Fibroblast of pulmonary artery (primary cell): ENCODE measurements at regions not wholly inside any gene's neighbourhood (a gene's known extent, or its start where the extent isn't known, plus 50 kb on each side); places are given as distances from the start of the nearest gene placed in this dataset.

Source experiments
- DNase-seq: peaks from one replicate; pipeline ENCODE4 v3.0.0-alpha.2; 2010; ENCODE audit warnings: low read depth
- H3K4me3 ChIP-seq: replicated peaks from 2 replicates; pipeline ENCODE4 v1.5.1; 2011; ENCODE audit warnings: low read depth, mild to moderate bottlenecking, control low read depth, low read length, moderate library complexity
- TF ChIP-seq, protein P1 (sequence below): IDR thresholded peaks from 2 replicates; pipeline ENCODE4 v1.5.1; 2011; ENCODE audit warnings: mild to moderate bottlenecking, control low read depth, low read length, inconsistent platforms; ENCODE audit errors: missing control alignments

GRCh38 chr5:175148636-175149172 is 295.3 kb downstream of the DRD1 start:
- no peak for DNase-seq
- H3K4me3 ChIP-seq, result no peak overlapping the region
- TF ChIP-seq, protein P1, sequence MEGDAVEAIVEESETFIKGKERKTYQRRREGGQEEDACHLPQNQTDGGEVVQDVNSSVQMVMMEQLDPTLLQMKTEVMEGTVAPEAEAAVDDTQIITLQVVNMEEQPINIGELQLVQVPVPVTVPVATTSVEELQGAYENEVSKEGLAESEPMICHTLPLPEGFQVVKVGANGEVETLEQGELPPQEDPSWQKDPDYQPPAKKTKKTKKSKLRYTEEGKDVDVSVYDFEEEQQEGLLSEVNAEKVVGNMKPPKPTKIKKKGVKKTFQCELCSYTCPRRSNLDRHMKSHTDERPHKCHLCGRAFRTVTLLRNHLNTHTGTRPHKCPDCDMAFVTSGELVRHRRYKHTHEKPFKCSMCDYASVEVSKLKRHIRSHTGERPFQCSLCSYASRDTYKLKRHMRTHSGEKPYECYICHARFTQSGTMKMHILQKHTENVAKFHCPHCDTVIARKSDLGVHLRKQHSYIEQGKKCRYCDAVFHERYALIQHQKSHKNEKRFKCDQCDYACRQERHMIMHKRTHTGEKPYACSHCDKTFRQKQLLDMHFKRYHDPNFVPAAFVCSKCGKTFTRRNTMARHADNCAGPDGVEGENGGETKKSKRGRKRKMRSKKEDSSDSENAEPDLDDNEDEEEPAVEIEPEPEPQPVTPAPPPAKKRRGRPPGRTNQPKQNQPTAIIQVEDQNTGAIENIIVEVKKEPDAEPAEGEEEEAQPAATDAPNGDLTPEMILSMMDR, result no peak

GRCh38 chr5:175146733-175147132 is 297.2 kb downstream of the DRD1 start:
- TF ChIP-seq, protein P1, result no peak
- H3K4me3 ChIP-seq, result no peak overlapping the region
- no peak for DNase-seq

DNA sequence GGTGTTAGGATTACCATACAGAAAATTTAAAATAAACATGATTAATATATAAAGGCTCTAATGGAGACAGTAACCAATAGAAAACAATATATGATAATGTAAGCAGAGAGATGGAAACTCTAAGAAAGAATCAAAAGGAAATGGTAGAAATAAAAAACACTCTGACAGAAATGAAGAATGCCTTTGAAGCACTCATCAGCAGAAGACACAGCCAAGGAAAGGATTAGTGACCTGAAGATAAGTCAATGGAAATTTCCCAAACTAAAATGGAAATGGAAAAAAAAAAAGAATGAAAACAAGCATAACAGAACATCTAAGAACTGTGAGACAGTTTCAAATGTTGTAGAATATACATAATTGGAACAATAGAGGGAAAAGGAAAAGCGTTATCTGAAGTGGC is 302.6 kb downstream of the DRD1 start:
- DNase-seq, result no peak
- H3K4me3 ChIP-seq, result no peak overlapping the region
- TF ChIP-seq, protein P1, result no peak

DNA sequence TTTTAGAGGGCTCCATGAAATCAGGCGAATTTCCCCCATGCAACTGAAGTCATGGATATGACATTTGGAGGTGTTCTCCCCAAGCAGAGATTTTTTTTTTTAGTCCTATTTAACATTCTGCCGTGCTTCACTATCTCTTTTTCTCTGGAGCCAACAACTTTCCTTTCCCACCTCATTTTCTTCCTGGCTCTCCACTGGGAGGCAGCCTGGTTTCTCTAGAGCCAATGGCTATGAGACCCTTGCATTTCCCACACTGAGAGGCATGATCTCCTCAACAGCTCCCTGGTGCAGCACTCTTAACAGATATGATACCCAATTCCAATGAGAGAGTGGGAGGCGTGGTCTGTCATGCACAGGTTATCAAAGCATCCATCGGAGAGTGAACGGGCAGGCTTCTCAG is 310.8 kb downstream of the DRD1 start:
- no peak overlapping the region for H3K4me3 ChIP-seq
- no peak for DNase-seq
- TF ChIP-seq, protein P1, result no peak

DNA sequence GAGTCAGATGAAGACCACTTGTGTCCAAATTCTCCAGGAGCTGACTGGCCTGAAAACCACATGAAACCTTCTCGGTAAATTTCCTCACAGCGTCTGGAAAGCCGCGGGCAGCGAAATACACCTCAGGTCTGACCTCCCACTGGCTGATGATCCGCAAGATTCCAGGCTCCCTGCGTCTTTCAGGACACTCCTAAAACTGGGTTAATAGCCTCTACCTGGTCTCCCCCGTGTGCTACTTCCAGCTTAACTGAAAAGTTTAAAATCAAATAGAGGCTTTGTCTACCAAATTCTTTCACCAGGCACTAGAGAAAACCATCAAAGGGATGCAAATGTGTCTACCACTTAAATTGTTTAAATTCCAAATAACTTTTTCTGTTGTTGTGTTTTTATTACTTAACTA is 312.6 kb downstream of the DRD1 start:
- TF ChIP-seq, protein P1, result no peak
- H3K4me3 ChIP-seq, result no peak overlapping the region
- DNase-seq, result no peak

GRCh38 chr5:175129619-175130018 is 314.4 kb downstream of the DRD1 start:
- DNase-seq, result no peak
- no peak overlapping the region for H3K4me3 ChIP-seq
- TF ChIP-seq, protein P1, result no peak

DNA sequence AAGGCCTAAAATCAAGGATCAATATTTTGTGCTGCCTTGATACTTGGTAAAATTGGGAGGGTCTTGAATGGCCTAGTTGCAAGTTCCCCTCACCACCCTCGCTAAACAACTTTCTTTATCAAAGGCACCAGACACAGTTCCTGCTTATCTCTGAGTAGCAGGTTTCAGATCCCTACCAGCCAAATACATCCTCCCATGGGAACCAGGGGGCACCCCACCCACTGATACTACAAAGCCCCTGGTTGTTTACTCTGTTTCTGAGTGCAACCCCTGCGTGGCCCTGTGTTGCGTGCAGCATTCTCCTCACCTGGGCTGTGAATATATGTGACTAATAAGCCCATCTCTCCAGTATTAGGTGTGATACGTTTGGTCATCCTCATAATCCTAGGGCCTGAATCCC is 314.9 kb downstream of the DRD1 start:
- TF ChIP-seq, protein P1, result no peak
- DNase-seq, result no peak

More for the DNA sequence above, 314.9 kb downstream of the DRD1 start:
- H3K4me3 ChIP-seq, result no peak overlapping the region
